HepG2 (cell line): ENCODE measurements at regions not wholly inside any gene's neighbourhood (a gene's known extent, or its start where the extent isn't known, plus 50 kb on each side); places are given as distances from the start of the nearest gene placed in this dataset.
A peak's percentile ranks its signal among the peaks of the same experiment; 100 is the strongest.

ENCODE experiments used
- ATAC-seq: fragments of 200-7000 bp; cut with Tn5 transposase; 3 replicates; pipeline ENCODE4 v1.9.1; 2020; ENCODE audit warnings: mild to moderate bottlenecking, moderate library complexity
- BruUV-seq: library from RNA; stranded (reverse); fragments of 400-500 nt; replicated peaks from 2 replicates; lab custom pipeline; 2021; lab: Mats Ljungman, UMichigan
- CTCF ChIA-PET: fragments of 300-600 bp; formaldehyde crosslinking; extraction: SDS; loops from one replicate; lab custom pipeline; 2021; ENCODE audit warnings: low total read pairs, inconsistent platforms, low intra/inter-chr PET ratio; lab: Yijun Ruan, JAX
- POLR2A ChIA-PET: fragments of 350-600 bp; sonication (Branson Sonifier 250); formaldehyde crosslinking; loops from one replicate; lab custom pipeline; 2020; ENCODE audit warnings: antibody characterized with exemption, inconsistent platforms; lab: Yijun Ruan, JAX
- DNase-seq: peaks from one replicate; pipeline ENCODE4 v3.0.0-alpha.2; 2015; ENCODE audit warnings: low spot score
- FAIRE-seq: peaks from 3 replicates; lab custom pipeline; 2011; peaks lifted over from hg19 to GRCh38; lab: Jason Lieb, UNC
- H2AFZ ChIP-seq: one replicate; pipeline ENCODE4 v1.6.1; 2011; ENCODE audit warnings: low read length, inconsistent platforms
- H3K27ac ChIP-seq: fragments of 300-600 bp; 3 replicates; pipeline ENCODE4 v1.8.0; 2011; ENCODE audit warnings: mixed run types, mild to moderate bottlenecking, mixed read lengths, low read length, inconsistent platforms; ENCODE audit not compliant: insufficient read depth; ENCODE audit errors: extremely low read length
- H3K27me3 ChIP-seq, 2 experiments: fragments of 200-600 bp in 1 of 2; 2 replicates in 1 of 2; 3 replicates in 1 of 2; pipeline versions ENCODE4 v1.6.0 to v1.8.0; 2011; ENCODE audit warnings: low read length in 2 of 2, mild to moderate bottlenecking in 2 of 2, moderate library complexity in 2 of 2, inconsistent platforms in 1 of 2; ENCODE audit not compliant: insufficient read depth in 2 of 2, control insufficient read depth in 1 of 2
- H3K36me3 ChIP-seq, 2 experiments: fragments of 200-600 bp in 1 of 2; replicated peaks in 1 of 2; 2 replicates in 1 of 2; 3 replicates in 1 of 2; pipeline versions ENCODE4 v1.5.1 to v1.8.0; 2011; ENCODE audit warnings: low read length in 2 of 2, inconsistent platforms in 1 of 2; ENCODE audit not compliant: insufficient read depth in 2 of 2, control insufficient read depth in 1 of 2
- H3K4me1 ChIP-seq: 2 replicates; pipeline ENCODE4 v1.5.1; 2012; ENCODE audit warnings: low read length, inconsistent platforms; ENCODE audit not compliant: insufficient read depth
- H3K4me2 ChIP-seq: 2 replicates; pipeline ENCODE4 v1.6.0; 2011; ENCODE audit warnings: low read depth, low read length, inconsistent platforms
- H3K4me3 ChIP-seq, 3 experiments: fragments of 200-600 bp in 1 of 3; sonication (generic), shearing (Covaris generic) in 1 of 3; replicated peaks in 1 of 3; 2 replicates each; pipeline ENCODE4 v1.5.1; 2011 to 2016; ENCODE audit warnings: low read length in 3 of 3, inconsistent platforms in 2 of 3, low read depth in 2 of 3, mild to moderate bottlenecking in 2 of 3, control low read depth in 1 of 3, mixed read lengths in 1 of 3; ENCODE audit not compliant: insufficient read depth in 1 of 3
- H3K79me2 ChIP-seq: one replicate; pipeline ENCODE4 v1.6.1; 2011; ENCODE audit warnings: low read length, inconsistent platforms; ENCODE audit not compliant: insufficient read depth
- H3K9ac ChIP-seq: 2 replicates; pipeline ENCODE4 v1.6.0; 2011; ENCODE audit warnings: mild to moderate bottlenecking, low read depth, low read length, inconsistent platforms; ENCODE audit not compliant: insufficient read depth
- H3K9me3 ChIP-seq: 2 replicates; pipeline ENCODE4 v1.5.1; 2012; ENCODE audit warnings: mild to moderate bottlenecking, low read length
- H4K20me1 ChIP-seq: 2 replicates; pipeline ENCODE4 v1.6.0; 2011; ENCODE audit warnings: inconsistent platforms, mild to moderate bottlenecking, low read length, moderate library complexity; ENCODE audit not compliant: insufficient read depth
- FOXC1 ChIP-seq: sonication (generic); formaldehyde crosslinking; IDR thresholded peaks from 2 replicates; pipeline ENCODE4 v1.8.0; 2022; ENCODE audit warnings: mild to moderate bottlenecking, missing genetic modification reagents, borderline replicate concordance
- JUND ChIP-seq: sonication (generic); formaldehyde crosslinking; IDR thresholded peaks from 2 replicates; pipeline ENCODE4 v1.8.0; 2022; ENCODE audit warnings: mild to moderate bottlenecking, missing genetic modification reagents
- MAFF ChIP-seq: IDR thresholded peaks from 2 replicates; pipeline ENCODE4 v1.6.1; 2011; ENCODE audit warnings: low read depth, low read length, improper control_type of control experiment
- MAFK ChIP-seq, 2 experiments: IDR thresholded peaks in 1 of 2; conservative IDR thresholded peaks in 1 of 2; 2 replicates each; pipeline ENCODE4 v1.6.1; 2011; ENCODE audit warnings: improper control_type of control experiment in 2 of 2, low read length in 2 of 2
- POLR2A ChIP-seq, 2 experiments: IDR thresholded peaks; 2 replicates each; pipeline ENCODE4 v1.6.1; 2011; ENCODE audit warnings: low read depth in 2 of 2, low read length in 2 of 2, mild to moderate bottlenecking in 1 of 2, moderate library complexity in 1 of 2; ENCODE audit not compliant: insufficient read depth in 1 of 2
- SAFB2 ChIP-seq: sonication (generic); formaldehyde crosslinking; IDR thresholded peaks from 2 replicates; pipeline ENCODE4 v1.5.1; 2020; ENCODE audit warnings: missing genetic modification reagents, low read depth, mild to moderate bottlenecking, borderline replicate concordance
- ZNF605 ChIP-seq: sonication (generic); formaldehyde crosslinking; IDR thresholded peaks from 2 replicates; pipeline ENCODE4 v1.8.0; 2022; ENCODE audit warnings: mild to moderate bottlenecking, missing genetic modification reagents
- WGBS: methylation state at CpG from one replicate; pipeline ENCODE4 v1.1.6; 2017; ENCODE audit warnings: low lambda C conversion rate; 5-methylcytosine and 5-hydroxymethylcytosine counted together
- in situ Hi-C: cut with HindIII; loops from 2 replicates; pipeline ENCODE4 v1.10.0; 2017; ENCODE audit warnings: low pct_unique_long_range_greater_than_20kb; ENCODE audit not compliant: extremely low pct_ligation_motif_present
- intact Hi-C: fragments of 100-400 bp; cut with micrococcal nuclease; formaldehyde crosslinking; loops from one replicate; pipeline ENCODE4 v1.10.0; 2022; ENCODE audit not compliant: unreplicated experiment

DNA sequence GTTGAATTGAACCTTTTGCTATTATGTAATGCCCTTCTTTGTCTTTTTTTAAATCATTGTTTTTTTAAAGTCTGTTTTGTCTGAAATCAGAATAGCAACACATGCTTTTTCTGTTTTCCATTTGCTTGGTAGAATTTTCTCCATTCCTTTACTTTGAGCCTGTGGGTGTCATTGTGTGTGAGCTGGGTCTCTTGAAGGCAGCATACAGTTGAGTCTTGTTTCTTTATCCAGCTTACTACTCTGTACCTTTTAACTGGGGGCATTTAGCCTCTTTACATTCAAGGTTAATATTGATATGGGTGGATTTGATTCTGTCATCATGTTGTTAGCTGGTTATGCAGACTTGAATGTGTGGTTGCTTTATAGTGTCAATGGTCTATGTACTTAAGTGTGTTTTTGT, 292.0 kb downstream of the MAP2K4 start (continued):
- TF ChIP-seq ZNF605 (no peak), POLR2A (IDR thresholded peaks at IDR 0.05; ENCODE audit: insufficient read depth in 1 of 2, low read depth in 2 of 2, low read length in 2 of 2) (no peak)

DNA sequence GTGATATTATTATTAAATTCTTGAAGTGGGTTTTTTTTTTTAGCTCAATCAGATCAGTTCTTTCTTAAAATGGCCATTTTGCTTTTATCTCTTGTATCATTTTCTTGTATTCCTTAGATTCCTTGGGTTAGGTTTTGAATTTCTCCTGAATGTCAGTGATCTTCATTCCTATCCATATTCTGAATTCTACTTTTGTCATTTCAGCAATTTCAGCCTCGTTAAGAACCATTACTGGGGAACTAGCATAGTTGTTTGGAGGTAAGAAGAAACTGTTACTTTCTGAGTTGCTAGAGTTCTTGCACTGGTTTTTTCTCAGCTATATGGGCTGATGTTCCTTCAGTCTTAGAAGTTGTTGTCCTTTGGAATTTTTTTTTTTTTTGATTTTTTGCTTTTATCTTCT, 293.1 kb downstream of the MAP2K4 start:
- H3K4me3 ChIP-seq = no peak overlapping the region
- POLR2A ChIA-PET = no interaction called here
- no peaks in the 10 kb centered on the region for H3K27me3 ChIP-seq
- BruUV-seq = no TSS peak
- no peaks in the 10 kb centered on the region for H3K79me2 ChIP-seq
- DNase-seq = no peak
- 0% methylated on average over 1 of the region's 1 CpG for WGBS
- H3K36me3 ChIP-seq = no peaks in the 10 kb centered on the region
- H3K4me2 ChIP-seq = no peak overlapping the region
- in situ Hi-C loops = no loop called here
- CTCF ChIA-PET = no interaction called here
- no peaks in the 10 kb centered on the region for H4K20me1 ChIP-seq
- H3K27ac ChIP-seq = no peak overlapping the region
- H3K9me3 ChIP-seq = peaks cover 31% of the 10 kb centered on the region
- H3K9ac ChIP-seq = no peak overlapping the region
- no peak overlapping the region for H2AFZ ChIP-seq
- FAIRE-seq = no peak
- TF ChIP-seq MAFK (conservative IDR thresholded peaks at IDR 0.05 in 1 of 2, IDR thresholded peaks at IDR 0.05 in 1 of 2; ENCODE audit: low read length in 2 of 2) (peak; percentile 52 to 71; a peak in 3 of 4 replicates), MAFF (peak; percentile 46; the same call in 1 of the 2 replicates), JUND (CRISPR knock-in tag) (no peak)
- TF ChIP-seq, all 625 proteins: peak for 2
- ATAC-seq = no peak
- intact Hi-C loops = no loop called here
- H3K4me1 ChIP-seq = no peaks in the 10 kb centered on the region

DNA sequence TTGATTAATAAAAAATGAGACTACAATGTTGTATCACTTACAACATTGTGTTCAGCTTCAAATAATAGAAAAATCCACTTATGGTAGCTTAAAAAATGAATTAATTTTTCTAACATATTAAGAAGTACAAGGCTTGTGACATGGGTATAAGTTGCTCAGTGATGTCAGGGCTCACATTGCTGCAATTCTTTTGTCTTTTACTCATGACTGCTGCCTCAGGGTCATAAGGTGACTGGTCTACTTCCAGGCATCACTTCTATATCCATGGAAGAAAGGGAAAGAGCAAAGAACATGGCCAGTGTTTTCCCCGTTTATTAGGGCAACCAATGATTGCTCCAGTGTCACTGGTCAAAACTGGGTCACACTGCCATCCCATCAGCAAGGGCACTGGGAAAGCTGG, 295.3 kb downstream of the MAP2K4 start:
- BruUV-seq = no TSS peak
- H4K20me1 ChIP-seq = no peaks in the 10 kb centered on the region
- H3K4me1 ChIP-seq = no peaks in the 10 kb centered on the region
- no peak overlapping the region for H3K4me2 ChIP-seq
- CTCF ChIA-PET = no interaction called here
- H3K9ac ChIP-seq = no peak overlapping the region
- no peak overlapping the region for H2AFZ ChIP-seq
- FAIRE-seq = no peak
- no peak overlapping the region for H3K4me3 ChIP-seq
- 0% methylated on average over 1 of the region's 1 CpG for WGBS
- intact Hi-C loops = no loop called here
- TF ChIP-seq SAFB2 (CRISPR knock-in tag) (no peak), FOXC1 (CRISPR knock-in tag) (no peak)
- POLR2A ChIA-PET = no interaction called here
- ATAC-seq = no peak
- H3K27me3 ChIP-seq = no peaks in the 10 kb centered on the region; a peak in 1 of 5 replicates
- in situ Hi-C loops = no loop called here
- DNase-seq = no peak
- no peaks in the 10 kb centered on the region for H3K79me2 ChIP-seq
- no peaks in the 10 kb centered on the region for H3K36me3 ChIP-seq
- H3K9me3 ChIP-seq = peaks cover 31% of the 10 kb centered on the region
- H3K27ac ChIP-seq = no peak overlapping the region
